GM23338 (cell line): ENCODE measurements at regions not wholly inside any gene's neighbourhood (a gene's known extent, or its start where the extent isn't known, plus 50 kb on each side); places are given as distances from the start of the nearest gene placed in this dataset.

Experiments
- ATAC-seq: fragments of 200-7000 bp; cut with Tn5 transposase; 3 replicates; pipeline ENCODE4 v1.9.1; 2020
- DNase-seq: peaks from one replicate; pipeline ENCODE4 v3.0.0-alpha.2; 2015; ENCODE audit warnings: low spot score
- H2AFZ ChIP-seq: fragments of 200-600 bp; sonication (generic); 2 replicates; pipeline ENCODE4 v1.8.0; 2016; ENCODE audit warnings: antibody characterized with exemption, mild to moderate bottlenecking, moderate library complexity
- H3F3A ChIP-seq: fragments of 200-600 bp; sonication (generic); replicated peaks from 2 replicates; pipeline ENCODE4 v1.8.0; 2017; ENCODE audit warnings: antibody characterized with exemption, mixed run types, low read depth
- H3K27ac ChIP-seq: fragments of 200-600 bp; sonication (generic); 2 replicates; pipeline ENCODE4 v1.6.1; 2016; ENCODE audit warnings: low read depth
- H3K27me3 ChIP-seq: fragments of 200-600 bp; sonication (generic); 2 replicates; pipeline ENCODE4 v1.8.0; 2016; ENCODE audit warnings: mild to moderate bottlenecking, mixed run types, moderate library complexity; ENCODE audit not compliant: insufficient read depth
- H3K36me3 ChIP-seq: fragments of 200-600 bp; sonication (generic); 2 replicates; pipeline ENCODE4 v1.8.0; 2016; ENCODE audit warnings: mild to moderate bottlenecking; ENCODE audit not compliant: insufficient read depth
- H3K4me1 ChIP-seq: fragments of 200-600 bp; sonication (generic); 2 replicates; pipeline ENCODE4 v1.8.0; 2016; ENCODE audit warnings: mild to moderate bottlenecking, moderate library complexity; ENCODE audit not compliant: insufficient read depth
- H3K4me2 ChIP-seq: fragments of 200-600 bp; sonication (generic); 2 replicates; pipeline ENCODE4 v1.7.1; 2017; ENCODE audit warnings: mixed run types
- H3K4me3 ChIP-seq: fragments of 200-600 bp; sonication (generic); 2 replicates; pipeline ENCODE4 v1.6.1; 2016; ENCODE audit warnings: mixed run types
- H3K79me2 ChIP-seq: fragments of 200-600 bp; sonication (generic); replicated peaks from 2 replicates; pipeline ENCODE4 v1.8.0; 2017; ENCODE audit warnings: mild to moderate bottlenecking; ENCODE audit not compliant: insufficient read depth
- H3K9me2 ChIP-seq: fragments of 200-600 bp; sonication (generic); 2 replicates; pipeline ENCODE4 v1.8.0; 2017; ENCODE audit not compliant: insufficient read depth
- H4K20me1 ChIP-seq: fragments of 200-600 bp; sonication (generic); replicated peaks from 2 replicates; pipeline ENCODE4 v1.8.0; 2017; ENCODE audit warnings: mild to moderate bottlenecking; ENCODE audit not compliant: insufficient read depth
- H3K27ac Mint-ChIP-seq: 2 replicates; pipeline ENCODE4 v1.8.0; 2020; ENCODE audit warnings: inconsistent platforms, mild to moderate bottlenecking, moderate library complexity, mixed read lengths
- H3K27me3 Mint-ChIP-seq: 3 replicates; pipeline ENCODE4 v1.8.0; 2022; ENCODE audit warnings: low read depth, mild to moderate bottlenecking, moderate library complexity, mixed read lengths, inconsistent platforms; ENCODE audit not compliant: insufficient read depth, poor library complexity
- H3K36me3 Mint-ChIP-seq: 3 replicates; pipeline ENCODE4 v1.8.0; 2021; ENCODE audit warnings: low read depth, mild to moderate bottlenecking, inconsistent platforms, moderate library complexity, mixed read lengths
- H3K4me1 Mint-ChIP-seq: 3 replicates; pipeline ENCODE4 v1.8.0; 2020; ENCODE audit warnings: mild to moderate bottlenecking, inconsistent platforms, mixed read lengths
- H3K4me3 Mint-ChIP-seq: 3 replicates; pipeline ENCODE4 v1.8.0; 2021; ENCODE audit warnings: moderate library complexity, mild to moderate bottlenecking, inconsistent platforms, mixed read lengths
- H3K9me3 Mint-ChIP-seq: 3 replicates; pipeline ENCODE4 v1.8.0; 2020; ENCODE audit warnings: moderate library complexity, mild to moderate bottlenecking, inconsistent platforms, mixed read lengths
- CREB1 ChIP-seq: fragments of 250-450 bp; sonication (Bioruptor Pico); IDR thresholded peaks from 2 replicates; pipeline ENCODE4 v1.5.0; 2020; ENCODE audit warnings: low read depth, mild to moderate bottlenecking, moderate library complexity
- EZH2phosphoT487 ChIP-seq: fragments of 200-600 bp; sonication (generic); IDR thresholded peaks from one replicate; pipeline ENCODE4 v1.8.1; 2018; ENCODE audit warnings: antibody characterized with exemption; ENCODE audit not compliant: unreplicated experiment
- JUNB ChIP-seq: IDR thresholded peaks from one replicate; pipeline ENCODE4 v1.6.1; 2016; ENCODE audit warnings: antibody characterized with exemption; ENCODE audit not compliant: unreplicated experiment
- NANOG ChIP-seq: IDR thresholded peaks from 2 replicates; pipeline ENCODE4 v1.6.1; 2016; ENCODE audit warnings: antibody characterized with exemption, borderline replicate concordance
- POLR2AphosphoS5 ChIP-seq: IDR thresholded peaks from 2 replicates; pipeline ENCODE4 v1.6.1; 2016; ENCODE audit warnings: antibody characterized with exemption, low read depth
- STAT1 ChIP-seq: IDR thresholded peaks from one replicate; pipeline ENCODE4 v1.6.1; 2016; ENCODE audit warnings: antibody characterized with exemption; ENCODE audit not compliant: unreplicated experiment
- ZNF114 ChIP-seq: fragments of 250-450 bp; sonication (Bioruptor Pico); IDR thresholded peaks from 2 replicates; pipeline ENCODE4 v1.5.0; 2020; ENCODE audit warnings: mild to moderate bottlenecking, moderate library complexity
- ZNF331 ChIP-seq: fragments of 250-450 bp; sonication (Bioruptor Pico); IDR thresholded peaks from 2 replicates; pipeline ENCODE4 v1.5.0; 2020; ENCODE audit warnings: low read depth, mild to moderate bottlenecking, moderate library complexity
- TF ChIP-seq, protein P1 (sequence below): IDR thresholded peaks from one replicate; pipeline ENCODE4 v1.6.1; 2018; ENCODE audit warnings: antibody characterized with exemption; ENCODE audit not compliant: unreplicated experiment
- TF ChIP-seq, protein P2 (sequence below), 2 experiments: fragments of 200-600 bp in 1 of 2; sonication (generic) in 1 of 2; conservative IDR thresholded peaks; 2 replicates each; pipeline versions ENCODE4 v1.5.1 to v1.6.1; 2016 to 2017; ENCODE audit warnings: antibody characterized with exemption in 2 of 2, low read depth in 2 of 2, mild to moderate bottlenecking in 2 of 2, moderate library complexity in 1 of 2
- TF ChIP-seq, protein P3 (sequence below): fragments of 250-450 bp; sonication (Bioruptor Pico); IDR thresholded peaks from 2 replicates; pipeline ENCODE4 v1.5.0; 2020; ENCODE audit warnings: mild to moderate bottlenecking, moderate library complexity
- TF ChIP-seq, protein P4 (sequence below): IDR thresholded peaks from 2 replicates; pipeline ENCODE4 v1.6.1; 2016; ENCODE audit warnings: antibody characterized with exemption

DNA sequence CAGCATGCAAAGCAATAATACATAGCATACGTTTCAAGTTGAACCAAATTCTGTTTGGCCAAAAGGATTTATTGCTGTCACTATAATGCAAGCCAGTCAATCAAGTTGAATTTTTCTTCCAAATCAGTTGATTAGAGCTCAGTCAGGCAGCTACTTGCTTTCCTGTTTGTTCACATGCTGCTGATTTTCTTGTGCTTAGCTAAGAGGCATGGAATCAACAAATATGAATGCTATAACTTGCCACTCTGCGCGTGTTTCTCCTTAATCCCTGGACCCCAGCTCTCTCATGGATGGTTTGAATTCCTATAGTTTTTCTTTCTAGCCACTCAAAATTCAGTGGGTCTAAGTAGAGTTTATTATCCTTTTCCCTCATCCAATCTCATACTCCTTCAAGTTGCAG, 311.3 kb downstream of the KLF5 start (continued):
- TF ChIP-seq, protein P1, sequence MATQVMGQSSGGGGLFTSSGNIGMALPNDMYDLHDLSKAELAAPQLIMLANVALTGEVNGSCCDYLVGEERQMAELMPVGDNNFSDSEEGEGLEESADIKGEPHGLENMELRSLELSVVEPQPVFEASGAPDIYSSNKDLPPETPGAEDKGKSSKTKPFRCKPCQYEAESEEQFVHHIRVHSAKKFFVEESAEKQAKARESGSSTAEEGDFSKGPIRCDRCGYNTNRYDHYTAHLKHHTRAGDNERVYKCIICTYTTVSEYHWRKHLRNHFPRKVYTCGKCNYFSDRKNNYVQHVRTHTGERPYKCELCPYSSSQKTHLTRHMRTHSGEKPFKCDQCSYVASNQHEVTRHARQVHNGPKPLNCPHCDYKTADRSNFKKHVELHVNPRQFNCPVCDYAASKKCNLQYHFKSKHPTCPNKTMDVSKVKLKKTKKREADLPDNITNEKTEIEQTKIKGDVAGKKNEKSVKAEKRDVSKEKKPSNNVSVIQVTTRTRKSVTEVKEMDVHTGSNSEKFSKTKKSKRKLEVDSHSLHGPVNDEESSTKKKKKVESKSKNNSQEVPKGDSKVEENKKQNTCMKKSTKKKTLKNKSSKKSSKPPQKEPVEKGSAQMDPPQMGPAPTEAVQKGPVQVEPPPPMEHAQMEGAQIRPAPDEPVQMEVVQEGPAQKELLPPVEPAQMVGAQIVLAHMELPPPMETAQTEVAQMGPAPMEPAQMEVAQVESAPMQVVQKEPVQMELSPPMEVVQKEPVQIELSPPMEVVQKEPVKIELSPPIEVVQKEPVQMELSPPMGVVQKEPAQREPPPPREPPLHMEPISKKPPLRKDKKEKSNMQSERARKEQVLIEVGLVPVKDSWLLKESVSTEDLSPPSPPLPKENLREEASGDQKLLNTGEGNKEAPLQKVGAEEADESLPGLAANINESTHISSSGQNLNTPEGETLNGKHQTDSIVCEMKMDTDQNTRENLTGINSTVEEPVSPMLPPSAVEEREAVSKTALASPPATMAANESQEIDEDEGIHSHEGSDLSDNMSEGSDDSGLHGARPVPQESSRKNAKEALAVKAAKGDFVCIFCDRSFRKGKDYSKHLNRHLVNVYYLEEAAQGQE: no peak
- TF ChIP-seq NANOG (no peak), CREB1 (CRISPR knock-in tag) (no peak), STAT1 (no peak), EZH2phosphoT487 (no peak), POLR2AphosphoS5 (no peak), JUNB (no peak)

DNA sequence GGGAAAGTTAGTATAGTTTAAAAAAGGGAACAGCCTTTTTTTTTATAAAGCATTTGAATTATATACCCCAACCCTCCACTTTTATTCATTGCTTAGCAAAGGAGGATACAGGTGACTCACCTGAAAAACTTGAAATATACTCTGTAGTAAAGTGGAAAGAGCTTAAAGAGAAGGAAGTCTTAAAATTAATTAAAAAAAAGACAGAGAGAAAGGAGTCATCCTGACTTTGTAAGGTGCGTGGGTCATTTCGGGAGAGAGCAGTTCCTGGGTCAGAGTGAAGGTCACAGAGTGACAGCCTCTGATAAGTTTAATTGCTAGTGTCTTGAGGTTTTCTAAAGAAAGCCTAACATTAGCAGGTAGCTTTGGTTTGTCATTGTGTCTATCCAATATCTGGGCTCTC, 310.3 kb downstream of the KLF5 start:
- Mint-ChIP-seq H3K4me1 (no peaks in the 10 kb centered on the region), H3K27ac (no peak overlapping the region), H3K9me3 (no peaks in the 10 kb centered on the region), H3K4me3 (no peak overlapping the region), H3K27me3 (no peaks in the 10 kb centered on the region), H3K36me3 (no peaks in the 10 kb centered on the region)
- Histone ChIP-seq H3K27ac (no peak overlapping the region), H3K4me1 (no peaks in the 10 kb centered on the region), H3K9me2 (peaks cover 9% of the 10 kb centered on the region; the same call in 1 of the 2 replicates), H4K20me1 (no peaks in the 10 kb centered on the region), H3K27me3 (no peaks in the 10 kb centered on the region), H3F3A (no peaks in the 10 kb centered on the region), H3K4me3 (no peak overlapping the region), H3K36me3 (no peaks in the 10 kb centered on the region), H3K4me2 (no peak overlapping the region), H2AFZ (no peak overlapping the region), H3K79me2 (no peaks in the 10 kb centered on the region)
- DNase-seq: no peak
- no peak for ATAC-seq
- TF ChIP-seq CREB1 (CRISPR knock-in tag) (no peak), STAT1 (no peak), NANOG (no peak), ZNF114 (CRISPR knock-in tag) (no peak), EZH2phosphoT487 (no peak), ZNF331 (CRISPR knock-in tag) (no peak)
- TF ChIP-seq, protein P2, sequence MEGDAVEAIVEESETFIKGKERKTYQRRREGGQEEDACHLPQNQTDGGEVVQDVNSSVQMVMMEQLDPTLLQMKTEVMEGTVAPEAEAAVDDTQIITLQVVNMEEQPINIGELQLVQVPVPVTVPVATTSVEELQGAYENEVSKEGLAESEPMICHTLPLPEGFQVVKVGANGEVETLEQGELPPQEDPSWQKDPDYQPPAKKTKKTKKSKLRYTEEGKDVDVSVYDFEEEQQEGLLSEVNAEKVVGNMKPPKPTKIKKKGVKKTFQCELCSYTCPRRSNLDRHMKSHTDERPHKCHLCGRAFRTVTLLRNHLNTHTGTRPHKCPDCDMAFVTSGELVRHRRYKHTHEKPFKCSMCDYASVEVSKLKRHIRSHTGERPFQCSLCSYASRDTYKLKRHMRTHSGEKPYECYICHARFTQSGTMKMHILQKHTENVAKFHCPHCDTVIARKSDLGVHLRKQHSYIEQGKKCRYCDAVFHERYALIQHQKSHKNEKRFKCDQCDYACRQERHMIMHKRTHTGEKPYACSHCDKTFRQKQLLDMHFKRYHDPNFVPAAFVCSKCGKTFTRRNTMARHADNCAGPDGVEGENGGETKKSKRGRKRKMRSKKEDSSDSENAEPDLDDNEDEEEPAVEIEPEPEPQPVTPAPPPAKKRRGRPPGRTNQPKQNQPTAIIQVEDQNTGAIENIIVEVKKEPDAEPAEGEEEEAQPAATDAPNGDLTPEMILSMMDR (conservative IDR thresholded peaks at IDR 0.05; ENCODE audit: low read depth in 2 of 2): no peak
- TF ChIP-seq, protein P3, sequence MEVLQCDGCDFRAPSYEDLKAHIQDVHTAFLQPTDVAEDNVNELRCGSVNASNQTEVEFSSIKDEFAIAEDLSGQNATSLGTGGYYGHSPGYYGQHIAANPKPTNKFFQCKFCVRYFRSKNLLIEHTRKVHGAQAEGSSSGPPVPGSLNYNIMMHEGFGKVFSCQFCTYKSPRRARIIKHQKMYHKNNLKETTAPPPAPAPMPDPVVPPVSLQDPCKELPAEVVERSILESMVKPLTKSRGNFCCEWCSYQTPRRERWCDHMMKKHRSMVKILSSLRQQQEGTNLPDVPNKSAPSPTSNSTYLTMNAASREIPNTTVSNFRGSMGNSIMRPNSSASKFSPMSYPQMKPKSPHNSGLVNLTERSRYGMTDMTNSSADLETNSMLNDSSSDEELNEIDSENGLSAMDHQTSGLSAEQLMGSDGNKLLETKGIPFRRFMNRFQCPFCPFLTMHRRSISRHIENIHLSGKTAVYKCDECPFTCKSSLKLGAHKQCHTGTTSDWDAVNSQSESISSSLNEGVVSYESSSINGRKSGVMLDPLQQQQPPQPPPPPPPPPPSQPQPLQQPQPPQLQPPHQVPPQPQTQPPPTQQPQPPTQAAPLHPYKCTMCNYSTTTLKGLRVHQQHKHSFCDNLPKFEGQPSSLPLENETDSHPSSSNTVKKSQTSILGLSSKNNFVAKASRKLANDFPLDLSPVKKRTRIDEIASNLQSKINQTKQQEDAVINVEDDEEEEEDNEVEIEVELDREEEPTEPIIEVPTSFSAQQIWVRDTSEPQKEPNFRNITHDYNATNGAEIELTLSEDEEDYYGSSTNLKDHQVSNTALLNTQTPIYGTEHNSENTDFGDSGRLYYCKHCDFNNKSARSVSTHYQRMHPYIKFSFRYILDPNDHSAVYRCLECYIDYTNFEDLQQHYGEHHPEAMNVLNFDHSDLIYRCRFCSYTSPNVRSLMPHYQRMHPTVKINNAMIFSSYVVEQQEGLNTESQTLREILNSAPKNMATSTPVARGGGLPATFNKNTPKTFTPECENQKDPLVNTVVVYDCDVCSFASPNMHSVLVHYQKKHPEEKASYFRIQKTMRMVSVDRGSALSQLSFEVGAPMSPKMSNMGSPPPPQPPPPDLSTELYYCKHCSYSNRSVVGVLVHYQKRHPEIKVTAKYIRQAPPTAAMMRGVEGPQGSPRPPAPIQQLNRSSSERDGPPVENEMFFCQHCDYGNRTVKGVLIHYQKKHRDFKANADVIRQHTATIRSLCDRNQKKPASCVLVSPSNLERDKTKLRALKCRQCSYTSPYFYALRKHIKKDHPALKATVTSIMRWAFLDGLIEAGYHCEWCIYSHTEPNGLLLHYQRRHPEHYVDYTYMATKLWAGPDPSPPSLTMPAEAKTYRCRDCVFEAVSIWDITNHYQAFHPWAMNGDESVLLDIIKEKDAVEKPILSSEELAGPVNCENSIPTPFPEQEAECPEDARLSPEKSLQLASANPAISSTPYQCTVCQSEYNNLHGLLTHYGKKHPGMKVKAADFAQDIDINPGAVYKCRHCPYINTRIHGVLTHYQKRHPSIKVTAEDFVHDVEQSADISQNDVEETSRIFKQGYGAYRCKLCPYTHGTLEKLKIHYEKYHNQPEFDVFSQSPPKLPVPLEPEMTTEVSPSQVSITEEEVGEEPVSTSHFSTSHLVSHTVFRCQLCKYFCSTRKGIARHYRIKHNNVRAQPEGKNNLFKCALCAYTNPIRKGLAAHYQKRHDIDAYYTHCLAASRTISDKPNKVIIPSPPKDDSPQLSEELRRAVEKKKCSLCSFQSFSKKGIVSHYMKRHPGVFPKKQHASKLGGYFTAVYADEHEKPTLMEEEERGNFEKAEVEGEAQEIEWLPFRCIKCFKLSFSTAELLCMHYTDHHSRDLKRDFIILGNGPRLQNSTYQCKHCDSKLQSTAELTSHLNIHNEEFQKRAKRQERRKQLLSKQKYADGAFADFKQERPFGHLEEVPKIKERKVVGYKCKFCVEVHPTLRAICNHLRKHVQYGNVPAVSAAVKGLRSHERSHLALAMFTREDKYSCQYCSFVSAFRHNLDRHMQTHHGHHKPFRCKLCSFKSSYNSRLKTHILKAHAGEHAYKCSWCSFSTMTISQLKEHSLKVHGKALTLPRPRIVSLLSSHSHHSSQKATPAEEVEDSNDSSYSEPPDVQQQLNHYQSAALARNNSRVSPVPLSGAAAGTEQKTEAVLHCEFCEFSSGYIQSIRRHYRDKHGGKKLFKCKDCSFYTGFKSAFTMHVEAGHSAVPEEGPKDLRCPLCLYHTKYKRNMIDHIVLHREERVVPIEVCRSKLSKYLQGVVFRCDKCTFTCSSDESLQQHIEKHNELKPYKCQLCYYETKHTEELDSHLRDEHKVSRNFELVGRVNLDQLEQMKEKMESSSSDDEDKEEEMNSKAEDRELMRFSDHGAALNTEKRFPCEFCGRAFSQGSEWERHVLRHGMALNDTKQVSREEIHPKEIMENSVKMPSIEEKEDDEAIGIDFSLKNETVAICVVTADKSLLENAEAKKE: no peak
- TF ChIP-seq, protein P4, sequence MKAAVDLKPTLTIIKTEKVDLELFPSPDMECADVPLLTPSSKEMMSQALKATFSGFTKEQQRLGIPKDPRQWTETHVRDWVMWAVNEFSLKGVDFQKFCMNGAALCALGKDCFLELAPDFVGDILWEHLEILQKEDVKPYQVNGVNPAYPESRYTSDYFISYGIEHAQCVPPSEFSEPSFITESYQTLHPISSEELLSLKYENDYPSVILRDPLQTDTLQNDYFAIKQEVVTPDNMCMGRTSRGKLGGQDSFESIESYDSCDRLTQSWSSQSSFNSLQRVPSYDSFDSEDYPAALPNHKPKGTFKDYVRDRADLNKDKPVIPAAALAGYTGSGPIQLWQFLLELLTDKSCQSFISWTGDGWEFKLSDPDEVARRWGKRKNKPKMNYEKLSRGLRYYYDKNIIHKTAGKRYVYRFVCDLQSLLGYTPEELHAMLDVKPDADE: no peak
